ENCODE measurements at regions not wholly inside any gene's neighbourhood (a gene's known extent, or its start where the extent isn't known, plus 50 kb on each side); places are given as distances from the start of the nearest gene placed in this dataset.

DNA sequence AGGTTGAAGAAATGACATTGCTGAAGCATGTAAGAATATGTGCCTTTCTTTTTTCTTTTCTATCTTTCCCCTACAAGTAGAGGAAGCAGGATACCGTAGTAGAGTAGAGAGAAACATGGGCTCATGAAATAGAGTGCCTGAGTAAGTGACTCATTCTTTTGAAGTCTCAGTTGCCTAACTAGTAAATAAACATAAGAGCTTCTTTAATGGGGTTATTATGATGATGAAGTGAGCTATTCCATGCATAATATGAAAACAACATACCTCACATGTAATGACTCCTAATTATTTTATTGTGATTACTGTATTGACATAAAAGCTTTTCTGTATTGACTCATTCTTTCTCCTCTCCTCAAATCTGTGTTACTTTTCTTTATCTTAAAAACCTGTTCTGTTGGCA, 1538.2 kb downstream of the TECRL start:
- no peak for FAIRE-seq

GRCh38 chr4:62870451-62870850, 1538.8 kb downstream of the TECRL start:
- no peak for FAIRE-seq

DNA sequence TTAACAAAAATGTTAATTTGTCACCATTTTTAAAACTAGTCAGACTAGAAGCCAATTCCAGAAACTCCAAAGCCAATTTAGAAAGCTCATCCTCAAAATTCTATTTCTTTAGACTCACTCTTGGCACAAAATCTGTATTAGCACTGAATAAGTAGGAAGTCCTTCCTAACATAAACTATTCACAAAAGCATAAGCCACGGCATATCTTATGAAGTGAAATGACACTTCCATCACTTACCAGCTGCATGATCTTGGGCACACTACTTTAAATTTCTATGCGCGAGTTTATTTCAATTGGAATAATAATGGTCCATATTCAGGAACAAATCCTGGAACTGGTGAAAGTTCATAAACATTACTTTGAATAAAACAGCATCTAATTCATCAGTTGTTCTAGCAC, 1544.0 kb downstream of the TECRL start:
- no peak for FAIRE-seq

DNA sequence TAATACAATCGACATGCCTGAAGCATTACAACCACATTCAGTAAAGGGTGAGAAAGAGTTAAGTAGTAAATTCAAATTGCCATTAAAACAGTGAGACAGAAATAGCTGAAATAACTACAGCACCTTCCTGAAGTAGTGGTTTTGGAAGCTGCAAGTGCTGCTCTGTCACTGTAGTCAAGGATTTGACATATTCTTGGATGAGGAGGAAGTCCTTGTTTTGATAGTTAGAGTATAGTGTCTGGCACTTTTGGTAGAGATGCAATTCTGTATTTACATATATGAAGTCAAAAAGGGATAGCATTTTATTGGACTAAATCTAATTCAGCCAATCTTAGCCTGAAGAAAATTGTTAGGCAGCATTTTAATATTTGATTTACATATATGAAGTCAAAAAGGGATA, 1559.6 kb downstream of the TECRL start:
- FAIRE-seq: no peak

DNA sequence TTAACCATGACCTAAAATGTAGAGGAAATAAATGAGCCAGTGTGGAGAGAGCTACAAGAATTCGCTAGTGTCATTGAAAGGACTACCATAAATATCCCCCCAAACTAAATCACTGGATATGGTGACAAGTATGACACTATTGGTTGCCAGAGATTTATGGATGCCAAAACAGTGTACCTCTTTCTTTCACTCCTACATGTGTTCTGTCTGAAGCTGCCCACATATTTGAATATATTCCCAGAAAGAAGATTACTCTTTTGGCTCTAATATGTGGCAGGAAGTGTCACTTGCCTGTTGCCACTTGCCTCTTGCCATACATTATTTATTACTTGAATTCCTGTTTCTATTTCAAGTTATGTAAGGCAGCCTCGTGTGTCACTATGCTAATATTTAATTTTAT, 1573.6 kb downstream of the TECRL start:
- no peak for FAIRE-seq

DNA sequence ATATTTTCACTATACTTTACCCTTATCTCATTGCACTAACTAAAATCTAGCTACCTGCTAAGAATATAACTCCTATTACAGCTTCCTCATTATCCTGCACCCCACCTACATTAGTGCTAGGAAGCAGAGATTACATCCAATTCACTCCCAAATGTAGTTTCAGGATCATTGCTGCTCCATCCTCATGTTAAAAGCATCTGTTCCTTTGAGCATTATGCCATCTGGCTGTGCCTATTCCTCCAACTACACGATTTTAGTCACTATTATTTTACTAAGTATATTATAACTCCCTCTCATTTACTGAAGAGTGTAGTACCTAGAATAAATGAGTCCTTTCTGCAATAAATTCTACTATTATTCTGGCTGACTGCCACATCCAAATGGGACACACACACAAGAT, 1586.9 kb downstream of the TECRL start:
- no peak for FAIRE-seq

- no peak for FAIRE-seq
These were observed 1592.7 kb downstream of the TECRL start for GRCh38 chr4:62816566-62816965.

DNA sequence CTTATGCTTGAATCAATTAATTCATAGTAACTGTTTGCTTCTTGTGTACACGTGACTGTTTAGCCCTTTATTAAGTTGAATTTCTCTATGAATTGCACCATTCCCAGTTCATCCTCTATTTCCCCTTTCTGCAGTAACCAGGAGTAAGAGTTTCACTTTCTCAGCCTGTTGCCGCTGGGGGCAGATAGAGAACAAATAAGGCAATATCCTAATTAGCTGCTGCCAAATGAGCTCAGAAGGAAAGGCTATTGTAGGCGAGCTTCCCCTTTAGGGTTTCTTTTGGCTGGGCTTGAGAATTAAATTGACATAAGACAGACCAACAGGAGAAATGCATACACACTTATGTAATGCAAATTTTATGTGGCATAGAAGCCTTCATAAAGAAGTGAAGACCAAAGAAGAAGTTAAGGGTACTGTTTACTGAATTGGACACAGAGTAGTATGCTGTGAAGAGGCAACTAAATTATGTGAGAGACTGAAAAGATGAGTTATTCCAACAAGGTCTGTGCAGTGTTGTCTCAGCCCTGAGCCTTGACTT, 1594.7 kb downstream of the TECRL start:
- FAIRE-seq: no peak

- FAIRE-seq: no peak
These were observed 1602.4 kb downstream of the TECRL start for GRCh38 chr4:62806816-62807215.

- no peak for FAIRE-seq
These were observed 1603.9 kb downstream of the ADGRL3 start for GRCh38 chr4:62804075-62804474.

- no peak for FAIRE-seq
These were observed 1597.1 kb downstream of the ADGRL3 start for GRCh38 chr4:62797221-62797620.

DNA sequence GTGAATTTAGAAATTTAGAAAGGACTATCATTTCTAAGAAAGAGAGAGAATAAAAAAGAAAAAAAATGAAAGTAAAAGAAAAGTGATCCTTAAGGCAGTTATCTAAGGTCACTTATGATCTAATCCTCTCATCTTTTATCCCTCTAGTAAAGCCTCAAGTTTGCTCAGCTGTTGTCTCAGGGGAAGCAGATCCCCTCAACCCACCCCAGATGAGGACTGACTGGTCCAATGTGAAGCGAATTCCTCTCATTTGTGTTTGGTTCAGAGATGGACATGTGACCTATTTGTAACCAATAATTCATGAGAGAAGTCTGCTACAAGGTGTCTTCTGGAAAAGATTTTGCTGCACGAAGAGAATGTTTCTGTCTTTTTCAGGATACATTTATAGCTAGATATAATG, 1591.3 kb downstream of the ADGRL3 start:
- FAIRE-seq: no peak

DNA sequence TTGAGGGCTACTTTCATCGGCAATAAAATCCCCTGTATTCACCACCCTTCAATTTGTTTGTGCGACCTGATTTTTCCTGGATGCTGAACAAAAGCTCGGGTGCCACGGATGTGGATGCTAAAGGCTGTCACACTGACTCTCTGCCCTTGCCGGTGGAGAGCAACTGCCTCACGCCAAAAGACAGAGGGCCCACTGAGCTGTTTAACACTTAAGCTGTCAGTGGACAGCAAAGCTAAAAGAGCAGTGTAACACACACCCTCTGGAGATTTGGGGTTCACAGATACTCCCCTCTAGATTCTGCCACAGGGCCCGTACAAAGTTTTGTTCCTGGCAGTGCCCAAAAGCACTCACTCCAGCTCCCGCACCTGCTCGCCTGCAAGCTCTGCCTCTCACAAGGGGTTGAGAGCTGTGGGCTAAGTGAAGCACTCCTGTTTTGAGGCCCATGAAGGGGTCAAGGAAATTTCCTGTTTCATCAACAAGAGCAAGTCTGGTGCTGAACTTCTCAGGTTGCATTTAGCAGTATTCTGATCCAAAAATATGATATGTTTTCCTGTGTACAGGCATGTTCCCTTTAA, 1571.9 kb downstream of the ADGRL3 start:
- no peak for FAIRE-seq

GRCh38 chr4:62740296-62740695, 1540.2 kb downstream of the ADGRL3 start:
- FAIRE-seq: no peak

DNA sequence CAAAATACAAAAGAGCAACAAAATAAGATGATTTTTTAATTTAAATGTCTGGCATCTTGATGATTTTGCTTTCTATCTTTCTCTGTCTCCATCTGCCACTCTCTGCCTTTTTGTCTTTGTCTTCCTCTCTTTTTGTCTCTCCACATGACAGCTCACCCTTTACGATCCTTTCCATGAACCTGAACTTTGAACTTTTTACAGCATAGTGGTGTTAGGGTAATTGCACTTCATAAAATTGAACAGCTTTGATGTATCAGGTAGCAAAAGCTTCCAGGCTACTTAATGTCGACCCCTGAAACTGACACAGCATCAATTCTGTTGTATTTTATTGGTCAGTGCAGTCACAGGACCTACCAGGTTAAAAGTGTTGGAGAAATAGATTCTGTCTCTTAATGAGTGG, 1517.0 kb downstream of the ADGRL3 start:
- FAIRE-seq: no peak

- FAIRE-seq: no peak
These were observed 1511.4 kb downstream of the ADGRL3 start for GRCh38 chr4:62711575-62711974.

GRCh38 chr4:62709618-62710252, 1509.6 kb downstream of the ADGRL3 start:
- FAIRE-seq: peak; percentile 76

GRCh38 chr4:62706423-62706822, 1506.3 kb downstream of the ADGRL3 start:
- FAIRE-seq: no peak

- no peak for FAIRE-seq
These were observed 1483.9 kb downstream of the ADGRL3 start for GRCh38 chr4:62683799-62684566.

- no peak for FAIRE-seq
These were observed 1476.8 kb downstream of the ADGRL3 start for GRCh38 chr4:62676962-62677361.

- no peak for FAIRE-seq
These were observed 1470.4 kb downstream of the ADGRL3 start for GRCh38 chr4:62670514-62670913.

GRCh38 chr4:62661821-62662220, 1461.7 kb downstream of the ADGRL3 start:
- no peak for FAIRE-seq

GRCh38 chr4:62656006-62656405, 1455.9 kb downstream of the ADGRL3 start:
- no peak for FAIRE-seq

- no peak for FAIRE-seq
These were observed 1444.2 kb downstream of the ADGRL3 start for GRCh38 chr4:62644372-62644771.

All from endometrium (tissue), 2 donors.